Stimulated activated CD4-positive, alpha-beta T cell treated with anti-CD3 and anti-CD28 coated beads, Interleukin-15, amount 100 ng/mL, for 24 hours (primary cell): ENCODE measurements at regions not wholly inside any gene's neighbourhood (a gene's known extent, or its start where the extent isn't known, plus 50 kb on each side); places are given as distances from the start of the nearest gene placed in this dataset.
"Not testable (repeated sequence)": the region's sequence is repeated elsewhere in the genome, so short reads cannot be mapped to it uniquely, and the experiment has no call there.

Experiments used
- DNase-seq: peaks from one replicate; pipeline ENCODE4 v3.0.0-alpha.2; 2020

- peak; percentile 53 for DNase-seq
These were observed 68.4 kb upstream of the SSBP3 start for GRCh38 chr1:54474310-54475251.

GRCh38 chr1:54471588-54471987, 65.4 kb upstream of the SSBP3 start:
- no peak for DNase-seq

- DNase-seq, result not testable (repeated sequence)
These were observed 63.2 kb upstream of the SSBP3 start for GRCh38 chr1:54469444-54469843.

DNA sequence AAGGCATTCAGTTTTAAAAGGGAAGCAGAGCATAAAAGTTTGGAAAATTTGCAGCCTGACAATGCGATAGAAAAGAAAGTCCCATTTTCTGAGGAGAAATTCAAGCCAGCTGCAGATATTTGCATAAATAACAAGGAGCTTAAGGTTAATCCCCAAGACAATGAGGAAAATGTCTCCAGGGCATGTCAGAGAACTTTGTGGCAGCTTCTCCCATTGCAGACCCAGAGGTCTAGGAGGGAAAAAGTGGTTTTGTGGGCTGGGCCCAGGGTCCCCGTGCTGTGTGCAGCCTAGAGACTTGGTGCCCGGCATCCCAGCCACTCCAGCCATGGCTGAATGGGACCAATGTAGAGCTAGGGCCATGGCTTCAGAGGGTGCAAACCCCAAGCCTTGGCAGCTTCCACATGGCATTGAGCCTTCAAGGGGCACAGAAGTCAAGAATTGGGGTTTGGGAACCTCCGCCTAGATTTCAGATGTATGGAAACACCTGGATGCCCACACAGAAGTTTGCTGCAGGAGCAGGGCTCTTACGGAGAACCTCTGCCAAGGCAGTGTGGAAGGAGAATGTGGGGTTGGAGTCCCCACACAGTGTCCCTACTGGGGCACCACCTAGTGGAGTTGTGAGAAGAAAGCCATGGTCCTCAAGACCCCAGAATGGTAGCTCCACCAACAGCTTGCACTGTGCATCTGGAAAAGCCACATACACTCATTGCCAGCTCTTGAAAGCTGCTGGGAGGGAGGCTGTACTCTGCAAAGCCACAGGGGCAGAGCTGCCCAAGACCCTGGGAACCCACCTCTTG, 62.3 kb upstream of the SSBP3 start:
- not testable (repeated sequence) for DNase-seq

- no peak for DNase-seq
These were observed 59.2 kb upstream of the SSBP3 start for GRCh38 chr1:54465351-54465811.

- no peak for DNase-seq
These were observed 58.4 kb upstream of the SSBP3 start for GRCh38 chr1:54464477-54465146.

DNA sequence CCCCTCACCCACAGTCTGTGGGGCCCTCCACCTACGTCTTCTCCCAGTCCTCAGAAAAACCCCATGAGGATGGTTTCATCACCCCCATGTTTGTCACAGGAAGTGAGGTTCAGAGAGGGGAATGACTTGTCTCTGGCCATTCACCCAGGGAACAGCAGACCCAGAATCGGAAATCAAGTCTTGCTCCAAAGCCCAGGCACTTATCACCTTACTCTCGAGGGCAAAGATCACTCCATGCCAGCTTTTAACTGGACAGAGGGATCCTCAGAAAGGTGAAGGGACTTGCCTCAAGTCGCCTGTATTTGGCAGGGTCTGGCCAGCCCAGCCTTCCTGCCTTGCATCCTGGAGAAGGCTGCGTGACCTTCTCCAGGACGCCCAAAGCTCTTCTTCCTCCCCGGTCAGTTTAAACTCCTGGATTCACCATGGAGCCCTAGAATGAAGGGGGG, 57.9 kb upstream of the SSBP3 start:
- DNase-seq, result no peak

GRCh38 chr1:54463259-54464030, 57.3 kb upstream of the SSBP3 start:
- no peak for DNase-seq

DNA sequence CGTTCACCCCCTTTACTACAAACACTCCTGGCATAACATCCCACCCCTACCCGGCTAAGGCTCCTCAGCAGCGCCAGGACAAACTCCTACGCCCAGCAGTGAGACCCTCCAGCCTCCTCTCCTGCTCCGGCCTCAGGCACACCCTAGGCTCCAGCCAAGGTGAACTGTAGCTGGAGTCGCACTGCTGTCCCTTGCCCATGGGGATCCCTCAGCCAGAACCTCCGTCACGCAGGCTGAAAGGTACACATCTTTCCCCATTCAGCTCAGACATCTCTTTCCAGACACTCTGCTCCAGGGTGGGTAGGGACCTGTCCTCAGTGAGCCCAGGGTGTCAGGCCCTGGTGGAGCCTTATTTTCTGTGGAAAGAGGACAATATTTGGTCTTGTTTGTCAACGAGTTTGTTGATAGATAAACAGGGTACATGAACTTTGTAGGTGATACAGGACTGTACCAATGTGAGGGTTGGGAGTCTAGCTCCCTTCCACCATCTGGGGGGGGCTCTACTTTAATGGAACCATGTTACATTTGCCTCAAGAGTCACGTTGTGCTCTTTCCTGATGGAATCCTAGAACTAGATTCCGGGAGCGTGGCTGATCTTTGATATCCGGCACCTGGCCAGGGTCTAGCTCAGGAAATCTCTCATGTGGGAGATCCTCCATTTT, 56.5 kb upstream of the SSBP3 start:
- DNase-seq, result no peak

DNA sequence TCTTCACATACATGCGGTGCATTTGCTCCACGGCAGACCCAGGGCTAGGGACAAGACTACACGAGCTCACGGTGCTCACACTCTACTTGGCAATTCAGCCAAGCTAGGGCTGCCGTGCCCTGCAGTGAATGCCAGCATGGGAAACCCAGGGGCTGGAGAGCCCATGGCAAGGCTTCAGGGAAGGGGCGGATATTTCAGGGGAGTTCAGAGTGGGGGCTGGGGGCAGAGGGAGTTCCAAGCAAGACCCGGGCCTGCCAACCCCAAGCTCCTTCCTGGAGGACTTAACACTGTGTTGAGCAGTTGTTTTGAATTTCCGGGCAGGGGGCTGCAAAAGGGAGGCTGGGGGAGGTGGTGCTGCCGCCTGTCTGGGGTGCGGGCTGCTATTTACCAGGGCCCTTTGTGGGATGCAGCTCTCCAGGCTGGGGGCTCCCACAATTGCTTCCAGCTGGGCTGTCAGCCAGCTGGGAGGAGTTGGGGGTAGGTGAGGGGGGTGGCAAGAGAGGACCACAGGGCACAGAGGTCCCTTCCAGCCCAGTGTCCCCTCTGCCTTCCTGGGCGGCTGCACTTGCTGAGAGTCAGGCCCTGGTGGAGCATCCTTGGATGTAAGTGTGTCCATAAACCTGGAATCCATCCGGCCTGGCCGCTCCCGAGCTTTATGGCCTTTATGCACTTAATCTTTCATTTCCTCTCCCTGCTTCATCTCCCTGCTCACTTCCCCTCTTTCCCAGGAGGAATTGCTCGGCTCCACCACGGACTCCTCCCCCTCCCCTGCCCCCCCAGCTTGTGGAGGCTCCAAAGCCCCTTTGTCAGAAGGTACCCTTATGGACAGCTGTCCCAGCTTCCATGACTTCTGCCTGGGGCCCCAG, 55.8 kb upstream of the SSBP3 start:
- no peak for DNase-seq

- DNase-seq, result no peak
These were observed 54.7 kb upstream of the SSBP3 start for GRCh38 chr1:54460861-54461387.

DNA sequence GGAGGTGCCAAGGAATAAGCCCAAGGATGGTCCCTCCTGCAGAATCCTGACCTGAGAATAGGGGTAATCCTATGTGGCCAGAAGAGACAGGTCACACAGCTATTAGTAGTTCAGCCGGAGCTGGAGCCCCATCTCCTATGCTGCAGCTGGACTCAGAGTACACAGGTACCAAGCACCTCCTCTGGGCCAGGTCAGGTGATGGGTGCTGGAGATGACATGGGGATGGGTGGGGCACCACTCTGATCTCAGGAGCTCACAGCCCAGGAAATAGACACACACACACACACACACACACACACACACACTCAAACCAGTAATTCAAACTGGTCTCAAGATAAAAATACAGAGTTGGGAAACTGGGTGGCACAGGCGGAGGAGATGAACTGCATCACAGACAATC, 54.2 kb upstream of the SSBP3 start:
- DNase-seq, result no peak

GRCh38 chr1:54459726-54460191, 53.6 kb upstream of the SSBP3 start:
- no peak for DNase-seq

DNA sequence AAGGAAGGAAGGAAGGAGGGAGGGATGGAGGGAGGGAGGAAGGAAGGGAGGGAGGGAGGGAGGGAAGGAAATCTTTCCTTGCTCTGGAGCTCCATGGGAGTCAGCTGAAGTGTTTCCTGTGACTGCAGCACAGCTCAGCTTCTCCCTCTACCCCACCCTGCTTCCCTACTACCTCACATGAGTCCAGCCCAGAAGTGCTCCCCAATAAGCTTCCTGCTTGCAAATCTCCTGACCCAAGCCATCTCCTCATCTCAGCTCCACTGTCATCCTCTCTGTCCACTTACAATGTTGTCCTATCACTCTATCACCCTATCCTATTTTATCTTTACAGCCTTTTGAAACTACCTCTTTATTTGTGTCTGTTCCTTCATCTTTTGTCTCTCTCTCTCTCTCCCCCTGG, 52.9 kb upstream of the SSBP3 start:
- DNase-seq, result no peak

- DNase-seq, result no peak
These were observed 50.8 kb upstream of the SSBP3 start for GRCh38 chr1:54456921-54457529.

- DNase-seq, result no peak
These were observed 50.2 kb upstream of the SSBP3 start for GRCh38 chr1:54456361-54456760.
